ENCODE measurements at regions not wholly inside any gene's neighbourhood (a gene's known extent, or its start where the extent isn't known, plus 50 kb on each side); places are given as distances from the start of the nearest gene placed in this dataset.

DNA sequence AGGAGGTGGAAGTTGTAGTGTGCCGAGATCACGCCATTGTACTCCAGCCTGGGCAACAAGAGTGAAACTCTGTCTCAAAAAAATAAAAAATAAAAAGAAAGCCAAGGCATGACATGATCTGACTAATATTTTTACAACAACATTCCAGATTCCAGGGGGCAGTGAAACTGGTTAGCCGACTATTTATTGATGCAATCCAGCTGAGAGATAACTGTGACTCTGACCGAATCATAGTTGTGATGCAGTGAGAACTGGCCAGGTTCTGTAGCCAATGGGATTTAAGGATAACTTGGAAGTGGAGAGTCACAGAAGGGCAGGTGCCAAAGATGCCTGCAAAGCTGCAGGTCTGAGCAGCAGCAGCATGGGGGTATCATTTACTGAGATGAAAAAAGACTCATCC is 82.9 kb upstream of the TSHZ2 start:
- H3K9me3 Mint-ChIP-seq, result peaks cover 0 to 5% (median 0%) of the 10 kb centered on the region in 8 donors
- no peaks in the 10 kb centered on the region for H3K4me1 Mint-ChIP-seq
- intact Hi-C loops (cut with micrococcal nuclease), result no loop called here
- H3K4me3 Mint-ChIP-seq, result no peak overlapping the region
- H3K27ac Mint-ChIP-seq, result no peak overlapping the region
- H3K27me3 Mint-ChIP-seq, result peaks cover 8 to 11% of the 10 kb centered on the region in 2 donors
- Histone ChIP-seq H3K27me3 (ENCODE audit: insufficient read depth, low read length) (peaks cover 3% of the 10 kb centered on the region), H3K36me3 (ENCODE audit: insufficient read depth, low read length) (no peaks in the 10 kb centered on the region), H3K4me1 (ENCODE audit: insufficient read depth, low read length) (no peaks in the 10 kb centered on the region), H3K4me3 (ENCODE audit: low read length in 2 of 2) (no peak overlapping the region), H3K27ac (ENCODE audit: low read depth, low read length) (no peak overlapping the region), H3K9me3 (ENCODE audit: control insufficient read depth in 1 of 2, low read length in 2 of 2) (no peaks in the 10 kb centered on the region)
- no peaks in the 10 kb centered on the region for H3K36me3 Mint-ChIP-seq
- CTCF ChIA-PET (ENCODE audit: partially characterized antibody), result no interaction called here
- POLR2A ChIA-PET (ENCODE audit: partially characterized antibody), result no interaction called here
- no peak for DNase-seq

DNA sequence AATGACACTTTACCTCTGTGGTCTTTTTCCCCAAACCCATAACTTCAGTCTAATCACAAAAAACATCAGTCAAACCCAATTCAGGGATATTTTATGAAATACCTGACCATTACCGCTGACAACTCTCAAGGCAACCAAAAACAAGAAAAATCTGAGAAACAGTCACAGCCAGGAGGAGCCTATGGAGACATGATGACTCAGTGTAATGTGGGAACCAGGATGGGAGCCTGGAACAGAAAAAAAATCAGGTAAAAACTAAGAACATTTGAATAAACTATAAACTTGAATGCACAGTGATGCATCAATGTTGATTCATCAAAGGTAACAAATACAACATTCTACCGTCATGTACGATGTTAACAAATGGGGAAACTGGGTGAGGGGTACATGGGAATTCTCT is 84.1 kb upstream of the TSHZ2 start:
- intact Hi-C loops (cut with micrococcal nuclease), result no loop called here
- ChIA-PET CTCF (ENCODE audit: partially characterized antibody) (no interaction called here), POLR2A (ENCODE audit: partially characterized antibody) (no interaction called here)
- no peak overlapping the region for H3K4me3 Mint-ChIP-seq
- DNase-seq, result no peak
- no peak overlapping the region for H3K27ac Mint-ChIP-seq
- Histone ChIP-seq H3K4me3 (ENCODE audit: low read length in 2 of 2) (no peak overlapping the region), H3K27me3 (ENCODE audit: insufficient read depth, low read length) (no peaks in the 10 kb centered on the region), H3K4me1 (ENCODE audit: insufficient read depth, low read length) (no peaks in the 10 kb centered on the region), H3K27ac (ENCODE audit: low read depth, low read length) (no peak overlapping the region), H3K9me3 (ENCODE audit: control insufficient read depth in 1 of 2, low read length in 2 of 2) (no peaks in the 10 kb centered on the region), H3K36me3 (ENCODE audit: insufficient read depth, low read length) (no peaks in the 10 kb centered on the region)
- no peaks in the 10 kb centered on the region for H3K4me1 Mint-ChIP-seq
- H3K9me3 Mint-ChIP-seq, result peaks cover 0 to 5% (median 0%) of the 10 kb centered on the region in 8 donors
- H3K27me3 Mint-ChIP-seq, result peaks cover 7 to 11% of the 10 kb centered on the region in 2 donors
- H3K36me3 Mint-ChIP-seq, result no peaks in the 10 kb centered on the region

DNA sequence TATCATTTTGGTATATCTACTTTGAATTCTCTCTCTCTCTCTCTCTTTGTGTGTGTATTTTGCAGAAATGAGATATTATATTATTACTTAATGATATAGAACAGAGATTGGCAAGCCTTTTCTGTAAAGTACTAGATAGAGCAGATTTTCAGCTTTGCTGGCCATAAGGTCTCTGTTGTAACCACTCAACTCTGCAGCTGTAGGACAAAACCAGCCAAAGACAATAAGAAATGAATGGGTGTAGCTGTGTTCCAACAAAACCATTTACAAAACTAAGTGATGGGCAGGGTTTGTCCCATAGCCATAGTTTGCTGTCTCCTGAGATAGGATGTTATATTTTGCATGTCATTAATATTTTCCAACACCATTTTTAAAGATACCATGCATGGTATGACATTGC is 91.2 kb upstream of the TSHZ2 start:
- peaks cover 0 to 8% (median under 1%) of the 10 kb centered on the region in 8 donors for H3K9me3 Mint-ChIP-seq
- no peak overlapping the region for H3K27ac Mint-ChIP-seq
- no peaks in the 10 kb centered on the region for H3K36me3 Mint-ChIP-seq
- no peak overlapping the region for H3K4me3 ChIP-seq (ENCODE audit: low read length in 2 of 2)
- no peaks in the 10 kb centered on the region for H3K4me1 Mint-ChIP-seq
- intact Hi-C loops (cut with micrococcal nuclease), result no loop called here
- peaks cover 0 to 3% of the 10 kb centered on the region in 2 donors for H3K27me3 Mint-ChIP-seq
- H3K36me3 ChIP-seq (ENCODE audit: insufficient read depth, low read length), result no peaks in the 10 kb centered on the region
- ChIA-PET POLR2A (ENCODE audit: partially characterized antibody) (no interaction called here), CTCF (ENCODE audit: partially characterized antibody) (no interaction called here)
- no peaks in the 10 kb centered on the region for H3K27me3 ChIP-seq (ENCODE audit: insufficient read depth, low read length)
- H3K9me3 ChIP-seq (ENCODE audit: control insufficient read depth in 1 of 2, low read length in 2 of 2), result no peaks in the 10 kb centered on the region
- no peak overlapping the region for H3K4me3 Mint-ChIP-seq
- no peak overlapping the region for H3K27ac ChIP-seq (ENCODE audit: low read depth, low read length)
- no peak for DNase-seq
- no peaks in the 10 kb centered on the region for H3K4me1 ChIP-seq (ENCODE audit: insufficient read depth, low read length)

DNA sequence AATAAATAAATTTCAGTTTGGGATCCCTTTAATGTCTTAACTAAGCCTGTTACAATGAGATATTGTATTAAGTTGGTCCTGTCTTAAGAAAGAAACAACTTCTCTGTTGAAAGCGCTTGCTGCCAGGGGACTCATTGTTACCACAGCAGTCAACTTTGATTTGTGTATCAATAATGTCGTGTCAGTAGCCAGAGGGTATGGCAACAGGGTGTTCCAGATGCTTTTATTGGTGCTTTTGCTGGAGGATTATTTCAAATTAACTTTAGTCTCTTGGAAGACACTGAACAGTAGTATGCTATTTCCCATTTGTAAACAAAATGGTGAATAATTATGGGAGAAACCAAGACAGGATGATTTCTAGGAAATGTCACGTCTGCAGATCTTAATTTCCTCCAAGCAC is 91.9 kb upstream of the TSHZ2 start:
- Mint-ChIP-seq H3K4me3 (no peak overlapping the region), H3K27me3 (peaks cover 0 to 2% of the 10 kb centered on the region in 2 donors), H3K27ac (no peak overlapping the region), H3K36me3 (no peaks in the 10 kb centered on the region), H3K9me3 (peaks cover 0 to 8% (median under 1%) of the 10 kb centered on the region in 8 donors), H3K4me1 (no peaks in the 10 kb centered on the region)
- DNase-seq, result no peak
- H3K27ac ChIP-seq (ENCODE audit: low read depth, low read length), result no peak overlapping the region
- no peak overlapping the region for H3K4me3 ChIP-seq (ENCODE audit: low read length in 2 of 2)
- H3K9me3 ChIP-seq (ENCODE audit: control insufficient read depth in 1 of 2, low read length in 2 of 2), result no peaks in the 10 kb centered on the region
- CTCF ChIA-PET (ENCODE audit: partially characterized antibody), result no interaction called here
- intact Hi-C loops (cut with micrococcal nuclease), result no loop called here
- no peaks in the 10 kb centered on the region for H3K36me3 ChIP-seq (ENCODE audit: insufficient read depth, low read length)
- POLR2A ChIA-PET (ENCODE audit: partially characterized antibody), result no interaction called here
- no peaks in the 10 kb centered on the region for H3K4me1 ChIP-seq (ENCODE audit: insufficient read depth, low read length)
- no peaks in the 10 kb centered on the region for H3K27me3 ChIP-seq (ENCODE audit: insufficient read depth, low read length)

DNA sequence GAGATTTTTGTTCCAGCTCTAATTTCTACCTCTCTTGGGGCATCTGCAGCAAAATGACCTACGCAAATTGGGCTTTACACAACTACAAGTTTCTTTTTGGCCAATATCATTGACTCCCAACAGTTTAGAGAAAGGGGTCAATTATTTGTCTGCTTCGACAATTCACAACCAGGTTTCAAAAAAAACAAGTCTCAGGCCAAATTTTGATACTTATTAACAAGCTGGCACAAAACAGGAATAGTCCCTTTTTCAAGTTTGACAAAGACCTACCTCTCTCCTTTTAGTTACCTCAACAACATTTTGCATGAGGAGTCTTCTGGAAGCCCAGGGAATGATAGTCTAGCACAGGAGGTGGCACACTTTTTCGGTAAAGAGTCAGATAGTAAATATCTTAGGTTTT is 97.9 kb upstream of the TSHZ2 start:
- H3K9me3 Mint-ChIP-seq, result peaks cover 0 to 4% (median 0%) of the 10 kb centered on the region in 8 donors
- no peaks in the 10 kb centered on the region for H3K36me3 Mint-ChIP-seq
- no peaks in the 10 kb centered on the region for H3K9me3 ChIP-seq (ENCODE audit: control insufficient read depth in 1 of 2, low read length in 2 of 2)
- H3K36me3 ChIP-seq (ENCODE audit: insufficient read depth, low read length), result no peaks in the 10 kb centered on the region
- no peaks in the 10 kb centered on the region for H3K27me3 ChIP-seq (ENCODE audit: insufficient read depth, low read length)
- no peak overlapping the region for H3K4me3 ChIP-seq (ENCODE audit: low read length in 2 of 2)
- ChIA-PET CTCF (ENCODE audit: partially characterized antibody) (no interaction called here), POLR2A (ENCODE audit: partially characterized antibody) (no interaction called here)
- no peak overlapping the region for H3K27ac Mint-ChIP-seq
- H3K4me3 Mint-ChIP-seq, result no peak overlapping the region
- no peak overlapping the region for H3K27ac ChIP-seq (ENCODE audit: low read depth, low read length)
- no peaks in the 10 kb centered on the region for H3K4me1 ChIP-seq (ENCODE audit: insufficient read depth, low read length)
- H3K27me3 Mint-ChIP-seq, result peaks cover 0 to under 1% of the 10 kb centered on the region in 2 donors
- no peaks in the 10 kb centered on the region for H3K4me1 Mint-ChIP-seq
- intact Hi-C loops (cut with micrococcal nuclease), result no loop called here
- no peak for DNase-seq

DNA sequence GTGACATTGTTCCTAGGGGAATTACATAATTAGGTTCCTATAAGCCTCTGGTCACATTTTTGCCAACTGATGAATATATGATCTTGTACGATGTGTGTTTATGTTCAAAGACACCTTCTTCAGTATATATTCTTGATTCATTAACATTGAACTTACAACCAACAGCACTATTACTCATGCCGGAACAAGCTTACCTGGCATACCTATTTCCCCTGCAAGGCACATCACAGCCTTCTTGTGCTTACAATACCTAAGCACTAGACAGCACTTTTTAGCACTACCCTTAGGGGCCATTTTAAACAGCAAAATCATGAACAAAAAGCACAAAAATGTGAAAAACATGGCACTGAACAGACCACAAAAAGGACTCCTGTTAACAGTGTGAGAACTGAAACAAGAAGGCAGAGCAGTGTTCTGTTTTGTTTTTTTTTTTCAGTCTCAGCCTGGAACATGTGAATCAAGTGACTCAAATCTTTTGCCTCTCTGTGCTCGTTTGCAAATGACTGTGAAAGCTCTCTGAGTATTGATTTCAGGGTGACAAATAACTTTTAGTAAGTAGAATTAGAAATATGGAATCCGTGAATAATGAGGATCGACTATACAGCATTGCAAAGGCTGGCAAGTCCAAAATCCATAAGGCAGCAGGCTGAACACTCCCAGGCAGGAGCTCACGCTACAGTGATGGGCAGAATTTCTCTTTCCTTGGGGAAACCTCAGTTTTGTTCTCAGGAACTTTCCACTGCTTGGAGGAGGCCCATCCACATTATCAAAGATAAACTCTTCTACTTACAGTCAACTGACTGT is 102.3 kb upstream of the TSHZ2 start:
- no peak overlapping the region for H3K4me3 Mint-ChIP-seq
- H3K27ac Mint-ChIP-seq, result no peak overlapping the region
- H3K36me3 Mint-ChIP-seq, result no peaks in the 10 kb centered on the region
- H3K4me1 Mint-ChIP-seq, result no peaks in the 10 kb centered on the region
- no peak overlapping the region for H3K27ac ChIP-seq (ENCODE audit: low read depth, low read length)
- no peaks in the 10 kb centered on the region for H3K36me3 ChIP-seq (ENCODE audit: insufficient read depth, low read length)
- POLR2A ChIA-PET (ENCODE audit: partially characterized antibody), result no interaction called here
- no peaks in the 10 kb centered on the region for H3K9me3 ChIP-seq (ENCODE audit: control insufficient read depth in 1 of 2, low read length in 2 of 2)
- CTCF ChIA-PET (ENCODE audit: partially characterized antibody), result no interaction called here
- intact Hi-C loops (cut with micrococcal nuclease), result no loop called here
- no peak for DNase-seq
- H3K4me1 ChIP-seq (ENCODE audit: insufficient read depth, low read length), result no peaks in the 10 kb centered on the region
- H3K27me3 Mint-ChIP-seq, result peaks cover 0 to 5% of the 10 kb centered on the region in 2 donors
- H3K27me3 ChIP-seq (ENCODE audit: insufficient read depth, low read length), result no peaks in the 10 kb centered on the region
- H3K4me3 ChIP-seq (ENCODE audit: low read length in 2 of 2), result no peak overlapping the region
- peaks cover 0 to 7% (median 2%) of the 10 kb centered on the region in 8 donors for H3K9me3 Mint-ChIP-seq

DNA sequence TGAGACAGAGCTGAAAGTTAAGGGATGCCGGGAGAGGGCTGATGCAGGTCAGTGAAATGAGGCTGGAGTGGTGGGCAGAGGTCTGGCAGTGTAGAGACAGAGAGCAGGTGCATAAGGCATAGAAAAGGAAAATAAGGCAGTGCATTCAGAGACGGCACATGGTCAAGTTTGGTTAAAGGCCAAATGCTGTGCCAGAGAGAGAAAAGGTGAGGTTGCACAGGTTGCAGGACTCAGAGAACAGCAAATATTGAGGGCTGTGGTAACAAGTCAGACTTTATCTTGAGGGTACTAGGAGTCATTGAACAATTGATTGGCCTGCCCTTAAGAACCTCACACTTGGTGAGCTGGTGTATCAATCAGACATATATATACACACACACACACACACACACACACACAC is 102.9 kb upstream of the TSHZ2 start:
- Mint-ChIP-seq H3K9me3 (peaks cover 0 to 7% (median 2%) of the 10 kb centered on the region in 8 donors), H3K27ac (no peak overlapping the region), H3K4me3 (no peak overlapping the region), H3K27me3 (peaks cover 0 to 5% of the 10 kb centered on the region in 2 donors), H3K4me1 (peaks cover 0 to 5% (median 1%) of the 10 kb centered on the region in 4 donors), H3K36me3 (no peaks in the 10 kb centered on the region)
- DNase-seq, result no peak
- no peaks in the 10 kb centered on the region for H3K36me3 ChIP-seq (ENCODE audit: insufficient read depth, low read length)
- no peaks in the 10 kb centered on the region for H3K9me3 ChIP-seq (ENCODE audit: control insufficient read depth in 1 of 2, low read length in 2 of 2)
- no peaks in the 10 kb centered on the region for H3K27me3 ChIP-seq (ENCODE audit: insufficient read depth, low read length)
- intact Hi-C loops (cut with micrococcal nuclease), result no loop called here
- no peaks in the 10 kb centered on the region for H3K4me1 ChIP-seq (ENCODE audit: insufficient read depth, low read length)
- ChIA-PET CTCF (ENCODE audit: partially characterized antibody) (no interaction called here), POLR2A (ENCODE audit: partially characterized antibody) (no interaction called here)
- H3K4me3 ChIP-seq (ENCODE audit: low read length in 2 of 2), result no peak overlapping the region
- H3K27ac ChIP-seq (ENCODE audit: low read depth, low read length), result no peak overlapping the region
